K562 (cell line): ENCODE measurements at regions not wholly inside any gene's neighbourhood (a gene's known extent, or its start where the extent isn't known, plus 50 kb on each side); places are given as distances from the start of the nearest gene placed in this dataset.

Experiments
- BRD4 ChIP-seq: fragments of 200-600 bp; sonication (generic); IDR thresholded peaks from 2 replicates; pipeline ENCODE4 v1.6.1; 2017; ENCODE audit warnings: inconsistent platforms
- CXXC5 ChIP-seq: fragments of 250-450 bp; sonication (Bioruptor Pico); IDR thresholded peaks from 2 replicates; pipeline ENCODE4 v1.8.0; 2022; ENCODE audit warnings: inconsistent platforms, mild to moderate bottlenecking, moderate library complexity
- EP400 ChIP-seq: fragments of 450-650 bp; IDR thresholded peaks from 2 replicates; pipeline ENCODE4 v1.6.1; 2017; ENCODE audit warnings: antibody characterized with exemption, mild to moderate bottlenecking, moderate library complexity
- NFATC3 ChIP-seq: fragments of 450-650 bp; IDR thresholded peaks from 2 replicates; pipeline ENCODE4 v1.6.1; 2017; ENCODE audit warnings: mild to moderate bottlenecking
- ZNF717 ChIP-seq: fragments of 250-450 bp; sonication (Bioruptor Pico); IDR thresholded peaks from 2 replicates; pipeline ENCODE4 v1.5.0; 2021
- TF ChIP-seq, protein P1 (sequence below): sonication (generic); formaldehyde crosslinking; IDR thresholded peaks from 2 replicates; pipeline ENCODE4 v1.8.0; 2023; ENCODE audit warnings: missing genetic modification reagents, mild to moderate bottlenecking, borderline replicate concordance
- TF ChIP-seq, protein P2 (sequence below): fragments of 250-450 bp; sonication (Bioruptor Pico); IDR thresholded peaks from 2 replicates; pipeline ENCODE4 v1.8.0; 2022; ENCODE audit warnings: inconsistent platforms
- TF ChIP-seq, protein P3 (sequence below): sonication (generic); formaldehyde crosslinking; IDR thresholded peaks from 2 replicates; pipeline ENCODE4 v1.8.1; 2023; ENCODE audit warnings: mild to moderate bottlenecking, missing genetic modification reagents
- TF ChIP-seq, protein P4 (sequence below): fragments of 450-650 bp; formaldehyde crosslinking; IDR thresholded peaks from 2 replicates; pipeline ENCODE4 v1.4.0; 2020; ENCODE audit warnings: mild to moderate bottlenecking, moderate library complexity
- TF ChIP-seq, protein P5 (sequence below): sonication (generic); formaldehyde crosslinking; IDR thresholded peaks from 2 replicates; pipeline ENCODE4 v1.4.0; 2020; ENCODE audit warnings: mild to moderate bottlenecking, missing genetic modification reagents
- TF ChIP-seq, protein P6 (sequence below): fragments of 250-450 bp; sonication (Bioruptor Pico); IDR thresholded peaks from 2 replicates; pipeline ENCODE4 v1.8.0; 2021; ENCODE audit warnings: moderate library complexity, mild to moderate bottlenecking, inconsistent platforms

DNA sequence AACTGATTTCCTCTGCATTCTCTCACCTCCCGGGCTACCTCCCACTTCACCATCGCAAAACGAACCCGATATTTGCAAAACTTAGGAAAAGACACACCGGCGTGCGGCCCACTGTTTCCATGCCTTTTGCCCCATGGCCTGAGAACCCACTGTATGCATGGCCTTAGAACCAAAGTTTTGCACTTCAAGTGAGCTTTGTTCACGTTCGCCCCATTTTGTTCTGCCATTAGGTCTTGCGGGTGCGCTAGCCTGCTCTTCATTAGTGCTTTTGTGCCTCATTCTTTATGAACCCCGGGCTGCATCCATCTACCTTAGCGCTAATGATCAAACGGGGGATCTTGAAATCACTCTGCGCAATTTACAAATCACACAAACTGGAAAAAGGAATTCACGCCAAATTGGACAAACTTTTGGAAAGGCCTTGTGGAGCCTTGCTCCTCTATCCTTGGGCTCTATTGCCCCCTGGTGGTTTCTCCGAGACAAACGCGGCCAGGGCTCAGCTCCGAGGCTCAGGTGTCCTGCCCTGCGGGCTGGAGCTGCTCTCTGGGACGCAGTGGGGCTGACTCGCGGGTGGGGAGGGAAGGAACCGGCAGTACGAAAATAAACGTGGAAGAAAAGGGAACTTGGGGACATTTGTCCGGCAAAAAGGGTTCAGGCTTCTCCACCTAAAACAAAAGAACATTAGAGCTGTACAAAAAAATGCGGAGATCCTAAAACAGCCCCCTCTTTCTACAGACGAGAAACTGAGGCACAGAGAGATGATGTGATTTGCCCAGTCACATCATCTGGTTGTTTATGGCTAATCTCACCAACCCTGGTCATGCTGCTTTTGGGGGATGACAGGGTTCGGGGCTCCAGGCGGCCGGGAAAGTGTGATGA is 300.4 kb upstream of the NFE2L3 start (continued):
- TF ChIP-seq, protein P1, sequence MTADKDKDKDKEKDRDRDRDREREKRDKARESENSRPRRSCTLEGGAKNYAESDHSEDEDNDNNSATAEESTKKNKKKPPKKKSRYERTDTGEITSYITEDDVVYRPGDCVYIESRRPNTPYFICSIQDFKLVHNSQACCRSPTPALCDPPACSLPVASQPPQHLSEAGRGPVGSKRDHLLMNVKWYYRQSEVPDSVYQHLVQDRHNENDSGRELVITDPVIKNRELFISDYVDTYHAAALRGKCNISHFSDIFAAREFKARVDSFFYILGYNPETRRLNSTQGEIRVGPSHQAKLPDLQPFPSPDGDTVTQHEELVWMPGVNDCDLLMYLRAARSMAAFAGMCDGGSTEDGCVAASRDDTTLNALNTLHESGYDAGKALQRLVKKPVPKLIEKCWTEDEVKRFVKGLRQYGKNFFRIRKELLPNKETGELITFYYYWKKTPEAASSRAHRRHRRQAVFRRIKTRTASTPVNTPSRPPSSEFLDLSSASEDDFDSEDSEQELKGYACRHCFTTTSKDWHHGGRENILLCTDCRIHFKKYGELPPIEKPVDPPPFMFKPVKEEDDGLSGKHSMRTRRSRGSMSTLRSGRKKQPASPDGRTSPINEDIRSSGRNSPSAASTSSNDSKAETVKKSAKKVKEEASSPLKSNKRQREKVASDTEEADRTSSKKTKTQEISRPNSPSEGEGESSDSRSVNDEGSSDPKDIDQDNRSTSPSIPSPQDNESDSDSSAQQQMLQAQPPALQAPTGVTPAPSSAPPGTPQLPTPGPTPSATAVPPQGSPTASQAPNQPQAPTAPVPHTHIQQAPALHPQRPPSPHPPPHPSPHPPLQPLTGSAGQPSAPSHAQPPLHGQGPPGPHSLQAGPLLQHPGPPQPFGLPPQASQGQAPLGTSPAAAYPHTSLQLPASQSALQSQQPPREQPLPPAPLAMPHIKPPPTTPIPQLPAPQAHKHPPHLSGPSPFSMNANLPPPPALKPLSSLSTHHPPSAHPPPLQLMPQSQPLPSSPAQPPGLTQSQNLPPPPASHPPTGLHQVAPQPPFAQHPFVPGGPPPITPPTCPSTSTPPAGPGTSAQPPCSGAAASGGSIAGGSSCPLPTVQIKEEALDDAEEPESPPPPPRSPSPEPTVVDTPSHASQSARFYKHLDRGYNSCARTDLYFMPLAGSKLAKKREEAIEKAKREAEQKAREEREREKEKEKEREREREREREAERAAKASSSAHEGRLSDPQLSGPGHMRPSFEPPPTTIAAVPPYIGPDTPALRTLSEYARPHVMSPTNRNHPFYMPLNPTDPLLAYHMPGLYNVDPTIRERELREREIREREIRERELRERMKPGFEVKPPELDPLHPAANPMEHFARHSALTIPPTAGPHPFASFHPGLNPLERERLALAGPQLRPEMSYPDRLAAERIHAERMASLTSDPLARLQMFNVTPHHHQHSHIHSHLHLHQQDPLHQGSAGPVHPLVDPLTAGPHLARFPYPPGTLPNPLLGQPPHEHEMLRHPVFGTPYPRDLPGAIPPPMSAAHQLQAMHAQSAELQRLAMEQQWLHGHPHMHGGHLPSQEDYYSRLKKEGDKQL: no peak
- TF ChIP-seq BRD4 (no peak), NFATC3 (no peak), EP400 (no peak), ZNF717 (CRISPR knock-in tag) (no peak), CXXC5 (peak; percentile 15; the same call in 1 of the 2 replicates)
- TF ChIP-seq, protein P2, sequence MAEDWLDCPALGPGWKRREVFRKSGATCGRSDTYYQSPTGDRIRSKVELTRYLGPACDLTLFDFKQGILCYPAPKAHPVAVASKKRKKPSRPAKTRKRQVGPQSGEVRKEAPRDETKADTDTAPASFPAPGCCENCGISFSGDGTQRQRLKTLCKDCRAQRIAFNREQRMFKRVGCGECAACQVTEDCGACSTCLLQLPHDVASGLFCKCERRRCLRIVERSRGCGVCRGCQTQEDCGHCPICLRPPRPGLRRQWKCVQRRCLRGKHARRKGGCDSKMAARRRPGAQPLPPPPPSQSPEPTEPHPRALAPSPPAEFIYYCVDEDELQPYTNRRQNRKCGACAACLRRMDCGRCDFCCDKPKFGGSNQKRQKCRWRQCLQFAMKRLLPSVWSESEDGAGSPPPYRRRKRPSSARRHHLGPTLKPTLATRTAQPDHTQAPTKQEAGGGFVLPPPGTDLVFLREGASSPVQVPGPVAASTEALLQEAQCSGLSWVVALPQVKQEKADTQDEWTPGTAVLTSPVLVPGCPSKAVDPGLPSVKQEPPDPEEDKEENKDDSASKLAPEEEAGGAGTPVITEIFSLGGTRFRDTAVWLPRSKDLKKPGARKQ: peak; percentile 70; the same call in 1 of the 2 replicates
- TF ChIP-seq, protein P3, sequence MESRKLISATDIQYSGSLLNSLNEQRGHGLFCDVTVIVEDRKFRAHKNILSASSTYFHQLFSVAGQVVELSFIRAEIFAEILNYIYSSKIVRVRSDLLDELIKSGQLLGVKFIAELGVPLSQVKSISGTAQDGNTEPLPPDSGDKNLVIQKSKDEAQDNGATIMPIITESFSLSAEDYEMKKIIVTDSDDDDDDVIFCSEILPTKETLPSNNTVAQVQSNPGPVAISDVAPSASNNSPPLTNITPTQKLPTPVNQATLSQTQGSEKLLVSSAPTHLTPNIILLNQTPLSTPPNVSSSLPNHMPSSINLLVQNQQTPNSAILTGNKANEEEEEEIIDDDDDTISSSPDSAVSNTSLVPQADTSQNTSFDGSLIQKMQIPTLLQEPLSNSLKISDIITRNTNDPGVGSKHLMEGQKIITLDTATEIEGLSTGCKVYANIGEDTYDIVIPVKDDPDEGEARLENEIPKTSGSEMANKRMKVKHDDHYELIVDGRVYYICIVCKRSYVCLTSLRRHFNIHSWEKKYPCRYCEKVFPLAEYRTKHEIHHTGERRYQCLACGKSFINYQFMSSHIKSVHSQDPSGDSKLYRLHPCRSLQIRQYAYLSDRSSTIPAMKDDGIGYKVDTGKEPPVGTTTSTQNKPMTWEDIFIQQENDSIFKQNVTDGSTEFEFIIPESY (CRISPR knock-in tag): no peak
- TF ChIP-seq, protein P4, sequence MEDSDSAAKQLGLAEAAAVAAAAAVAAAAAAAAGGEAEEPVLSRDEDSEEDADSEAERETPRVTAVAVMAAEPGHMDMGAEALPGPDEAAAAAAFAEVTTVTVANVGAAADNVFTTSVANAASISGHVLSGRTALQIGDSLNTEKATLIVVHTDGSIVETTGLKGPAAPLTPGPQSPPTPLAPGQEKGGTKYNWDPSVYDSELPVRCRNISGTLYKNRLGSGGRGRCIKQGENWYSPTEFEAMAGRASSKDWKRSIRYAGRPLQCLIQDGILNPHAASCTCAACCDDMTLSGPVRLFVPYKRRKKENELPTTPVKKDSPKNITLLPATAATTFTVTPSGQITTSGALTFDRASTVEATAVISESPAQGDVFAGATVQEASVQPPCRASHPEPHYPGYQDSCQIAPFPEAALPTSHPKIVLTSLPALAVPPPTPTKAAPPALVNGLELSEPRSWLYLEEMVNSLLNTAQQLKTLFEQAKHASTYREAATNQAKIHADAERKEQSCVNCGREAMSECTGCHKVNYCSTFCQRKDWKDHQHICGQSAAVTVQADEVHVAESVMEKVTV: peak; percentile 95
- TF ChIP-seq, protein P5, sequence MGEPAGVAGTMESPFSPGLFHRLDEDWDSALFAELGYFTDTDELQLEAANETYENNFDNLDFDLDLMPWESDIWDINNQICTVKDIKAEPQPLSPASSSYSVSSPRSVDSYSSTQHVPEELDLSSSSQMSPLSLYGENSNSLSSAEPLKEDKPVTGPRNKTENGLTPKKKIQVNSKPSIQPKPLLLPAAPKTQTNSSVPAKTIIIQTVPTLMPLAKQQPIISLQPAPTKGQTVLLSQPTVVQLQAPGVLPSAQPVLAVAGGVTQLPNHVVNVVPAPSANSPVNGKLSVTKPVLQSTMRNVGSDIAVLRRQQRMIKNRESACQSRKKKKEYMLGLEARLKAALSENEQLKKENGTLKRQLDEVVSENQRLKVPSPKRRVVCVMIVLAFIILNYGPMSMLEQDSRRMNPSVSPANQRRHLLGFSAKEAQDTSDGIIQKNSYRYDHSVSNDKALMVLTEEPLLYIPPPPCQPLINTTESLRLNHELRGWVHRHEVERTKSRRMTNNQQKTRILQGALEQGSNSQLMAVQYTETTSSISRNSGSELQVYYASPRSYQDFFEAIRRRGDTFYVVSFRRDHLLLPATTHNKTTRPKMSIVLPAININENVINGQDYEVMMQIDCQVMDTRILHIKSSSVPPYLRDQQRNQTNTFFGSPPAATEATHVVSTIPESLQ (CRISPR knock-in tag): no peak
- TF ChIP-seq, protein P6, sequence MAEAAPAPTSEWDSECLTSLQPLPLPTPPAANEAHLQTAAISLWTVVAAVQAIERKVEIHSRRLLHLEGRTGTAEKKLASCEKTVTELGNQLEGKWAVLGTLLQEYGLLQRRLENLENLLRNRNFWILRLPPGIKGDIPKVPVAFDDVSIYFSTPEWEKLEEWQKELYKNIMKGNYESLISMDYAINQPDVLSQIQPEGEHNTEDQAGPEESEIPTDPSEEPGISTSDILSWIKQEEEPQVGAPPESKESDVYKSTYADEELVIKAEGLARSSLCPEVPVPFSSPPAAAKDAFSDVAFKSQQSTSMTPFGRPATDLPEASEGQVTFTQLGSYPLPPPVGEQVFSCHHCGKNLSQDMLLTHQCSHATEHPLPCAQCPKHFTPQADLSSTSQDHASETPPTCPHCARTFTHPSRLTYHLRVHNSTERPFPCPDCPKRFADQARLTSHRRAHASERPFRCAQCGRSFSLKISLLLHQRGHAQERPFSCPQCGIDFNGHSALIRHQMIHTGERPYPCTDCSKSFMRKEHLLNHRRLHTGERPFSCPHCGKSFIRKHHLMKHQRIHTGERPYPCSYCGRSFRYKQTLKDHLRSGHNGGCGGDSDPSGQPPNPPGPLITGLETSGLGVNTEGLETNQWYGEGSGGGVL (CRISPR knock-in tag): no peak
